ENCODE measurements at regions not wholly inside any gene's neighbourhood (a gene's known extent, or its start where the extent isn't known, plus 50 kb on each side); places are given as distances from the start of the nearest gene placed in this dataset.

- Histone ChIP-seq H3K4me1 (ENCODE audit: control insufficient read depth, extremely low read depth, insufficient read depth, low read length) (no peaks in the 10 kb centered on the region), H3K9me1 (replicated peaks; ENCODE audit: control insufficient read depth, extremely low read depth, insufficient read depth, low read length) (no peaks in the 10 kb centered on the region), H3K27ac (ENCODE audit: insufficient read depth, low read depth, low read length) (no peak overlapping the region), H3K27me3 (ENCODE audit: control insufficient read depth in 2 of 2, insufficient read depth in 2 of 2, low read length in 2 of 2) (no peaks in the 10 kb centered on the region), H3K36me3 (ENCODE audit: control insufficient read depth in 2 of 2, extremely low read depth in 1 of 2, insufficient read depth in 2 of 2, low read length in 2 of 2) (no peaks in the 10 kb centered on the region), H3K4me3 (replicated peaks in 1 of 3; ENCODE audit: insufficient read depth in 1 of 3, low read depth in 1 of 3, low read length in 3 of 3) (no peak overlapping the region), H3K9ac (replicated peaks; ENCODE audit: extremely low read depth, insufficient read depth, low read length) (no peak overlapping the region), H2AFZ (ENCODE audit: low read depth, low read length) (no peak overlapping the region), H3K4me2 (ENCODE audit: insufficient read depth, low read length) (no peak overlapping the region), H4K20me1 (replicated peaks; ENCODE audit: control insufficient read depth, extremely low read depth, insufficient read depth, low read length) (no peaks in the 10 kb centered on the region), H3K9me3 (replicated peaks; ENCODE audit: control insufficient read depth, insufficient read depth, low read length) (no peaks in the 10 kb centered on the region), H3K79me2 (ENCODE audit: control insufficient read depth, insufficient read depth, low read length) (no peaks in the 10 kb centered on the region)
- BruUV-seq (replicated peaks), result no TSS peak
- CTCF ChIA-PET, result no interaction called here
- dilution Hi-C loops (cut with MboI; ENCODE audit: extremely low pct_ligation_motif_present, low sequenced_read_pairs), result no loop called here
- TF ChIP-seq JUN (IDR thresholded peaks at IDR 0.05; ENCODE audit: borderline replicate concordance, insufficient read depth, insufficient read length, low read depth) (no peak), EZH2 (IDR thresholded peaks at IDR 0.05; ENCODE audit: borderline replicate concordance, low read depth, low read length, severe bottlenecking) (no peak), POLR2AphosphoS5 (IDR thresholded peaks at IDR 0.05; ENCODE audit: insufficient read depth, low read depth, low read length) (no peak), GATA2 (IDR thresholded peaks at IDR 0.05; ENCODE audit: insufficient read depth, insufficient read length, low read depth, low read length) (no peak), MYC (IDR thresholded peaks at IDR 0.05; ENCODE audit: low read depth, low read length) (no peak), POLR2A (IDR thresholded peaks at IDR 0.05; ENCODE audit: low read depth, low read length) (no peak)
- TF ChIP-seq, protein P1, sequence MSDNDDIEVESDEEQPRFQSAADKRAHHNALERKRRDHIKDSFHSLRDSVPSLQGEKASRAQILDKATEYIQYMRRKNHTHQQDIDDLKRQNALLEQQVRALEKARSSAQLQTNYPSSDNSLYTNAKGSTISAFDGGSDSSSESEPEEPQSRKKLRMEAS (IDR thresholded peaks at IDR 0.05; ENCODE audit: insufficient read depth, insufficient read length), result no peak
- intact Hi-C loops (cut with micrococcal nuclease), result no loop called here
- DNase-seq (ENCODE audit: low read depth, low spot score) (no peak), FAIRE-seq (no peak)
- POLR2A ChIA-PET, result no interaction called here
These were observed 290.4 kb upstream of the ZC3H15 start for GRCh38 chr2:186195696-186196095.

DNA sequence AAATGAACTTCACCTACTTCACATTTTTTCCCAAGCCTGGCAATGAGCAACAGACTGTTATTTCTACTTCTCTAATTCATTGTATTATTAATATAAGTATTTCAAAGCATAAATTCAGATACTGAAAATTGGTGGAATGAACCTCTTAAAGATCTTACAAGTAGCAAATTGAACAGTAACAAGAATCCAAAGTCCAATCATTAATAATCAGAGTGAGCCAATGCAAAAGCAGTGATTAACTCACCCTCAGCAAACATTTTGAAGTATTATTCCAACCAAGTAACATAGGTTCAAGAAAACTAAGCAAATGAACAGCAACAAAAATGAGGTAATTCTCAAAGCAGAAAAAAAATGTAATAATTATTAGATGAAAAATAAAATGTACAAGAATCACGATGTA lies 288.1 kb upstream of the ZC3H15 start:
- Histone ChIP-seq H4K20me1 (replicated peaks; ENCODE audit: control insufficient read depth, extremely low read depth, insufficient read depth, low read length) (no peaks in the 10 kb centered on the region), H2AFZ (ENCODE audit: low read depth, low read length) (no peak overlapping the region), H3K27ac (ENCODE audit: insufficient read depth, low read depth, low read length) (no peak overlapping the region), H3K4me1 (ENCODE audit: control insufficient read depth, extremely low read depth, insufficient read depth, low read length) (no peaks in the 10 kb centered on the region), H3K9ac (replicated peaks; ENCODE audit: extremely low read depth, insufficient read depth, low read length) (no peak overlapping the region), H3K36me3 (ENCODE audit: control insufficient read depth in 2 of 2, extremely low read depth in 1 of 2, insufficient read depth in 2 of 2, low read length in 2 of 2) (no peaks in the 10 kb centered on the region), H3K9me1 (replicated peaks; ENCODE audit: control insufficient read depth, extremely low read depth, insufficient read depth, low read length) (no peaks in the 10 kb centered on the region), H3K27me3 (ENCODE audit: control insufficient read depth in 2 of 2, insufficient read depth in 2 of 2, low read length in 2 of 2) (no peaks in the 10 kb centered on the region), H3K9me3 (replicated peaks; ENCODE audit: control insufficient read depth, insufficient read depth, low read length) (no peaks in the 10 kb centered on the region), H3K4me3 (replicated peaks in 1 of 3; ENCODE audit: insufficient read depth in 1 of 3, low read depth in 1 of 3, low read length in 3 of 3) (no peak overlapping the region), H3K79me2 (ENCODE audit: control insufficient read depth, insufficient read depth, low read length) (no peaks in the 10 kb centered on the region), H3K4me2 (ENCODE audit: insufficient read depth, low read length) (no peak overlapping the region)
- no peak for FAIRE-seq
- BruUV-seq (replicated peaks), result no TSS peak
- CTCF ChIA-PET, result no interaction called here
- DNase-seq (ENCODE audit: low read depth, low spot score), result no peak
- POLR2A ChIA-PET, result no interaction called here
- dilution Hi-C loops (cut with MboI; ENCODE audit: extremely low pct_ligation_motif_present, low sequenced_read_pairs) (no loop called here), intact Hi-C loops (cut with micrococcal nuclease) (no loop called here)
- TF ChIP-seq, protein P2, sequence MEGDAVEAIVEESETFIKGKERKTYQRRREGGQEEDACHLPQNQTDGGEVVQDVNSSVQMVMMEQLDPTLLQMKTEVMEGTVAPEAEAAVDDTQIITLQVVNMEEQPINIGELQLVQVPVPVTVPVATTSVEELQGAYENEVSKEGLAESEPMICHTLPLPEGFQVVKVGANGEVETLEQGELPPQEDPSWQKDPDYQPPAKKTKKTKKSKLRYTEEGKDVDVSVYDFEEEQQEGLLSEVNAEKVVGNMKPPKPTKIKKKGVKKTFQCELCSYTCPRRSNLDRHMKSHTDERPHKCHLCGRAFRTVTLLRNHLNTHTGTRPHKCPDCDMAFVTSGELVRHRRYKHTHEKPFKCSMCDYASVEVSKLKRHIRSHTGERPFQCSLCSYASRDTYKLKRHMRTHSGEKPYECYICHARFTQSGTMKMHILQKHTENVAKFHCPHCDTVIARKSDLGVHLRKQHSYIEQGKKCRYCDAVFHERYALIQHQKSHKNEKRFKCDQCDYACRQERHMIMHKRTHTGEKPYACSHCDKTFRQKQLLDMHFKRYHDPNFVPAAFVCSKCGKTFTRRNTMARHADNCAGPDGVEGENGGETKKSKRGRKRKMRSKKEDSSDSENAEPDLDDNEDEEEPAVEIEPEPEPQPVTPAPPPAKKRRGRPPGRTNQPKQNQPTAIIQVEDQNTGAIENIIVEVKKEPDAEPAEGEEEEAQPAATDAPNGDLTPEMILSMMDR (IDR thresholded peaks at IDR 0.05; ENCODE audit: extremely low read depth in 1 of 2, insufficient read depth in 1 of 2, low read depth in 1 of 2, low read length in 2 of 2), result no peak
- TF ChIP-seq JUN (IDR thresholded peaks at IDR 0.05; ENCODE audit: borderline replicate concordance, insufficient read depth, insufficient read length, low read depth), result no peak
- TF ChIP-seq GATA2 (IDR thresholded peaks at IDR 0.05; ENCODE audit: insufficient read depth, insufficient read length, low read depth, low read length), result no peak
- no peak for TF ChIP-seq FOS (IDR thresholded peaks at IDR 0.05; ENCODE audit: borderline replicate concordance, insufficient read depth, low read length)
- no peak for TF ChIP-seq MYC (IDR thresholded peaks at IDR 0.05; ENCODE audit: low read depth, low read length)

Data from endothelial cell of umbilical vein (primary cell).